ENCODE measurements at regions not wholly inside any gene's neighbourhood (a gene's known extent, or its start where the extent isn't known, plus 50 kb on each side); places are given as distances from the start of the nearest gene placed in this dataset.

GRCh38 chr20:53881362-53881761 lies 189.0 kb downstream of the BCAS1 start:
- Mint-ChIP-seq H3K27me3 (ENCODE audit: unreplicated experiment) (no peaks in the 10 kb centered on the region), H3K36me3 (ENCODE audit: insufficient read depth, unreplicated experiment) (no peaks in the 10 kb centered on the region), H3K4me3 (ENCODE audit: low read depth, unreplicated experiment) (no peak overlapping the region), H3K9me3 (ENCODE audit: low read depth, unreplicated experiment) (peaks cover 3% of the 10 kb centered on the region), H3K4me1 (ENCODE audit: low read depth, unreplicated experiment) (peaks cover 27% of the 10 kb centered on the region), H3K27ac (ENCODE audit: unreplicated experiment) (no peak overlapping the region)
- BruUV-seq (replicated peaks) = no TSS peak
- intact Hi-C loops (cut with micrococcal nuclease; ENCODE audit: unreplicated experiment) = no loop called here
- no peak for DNase-seq
- CTCF ChIA-PET = no interaction called here
- no peak for TF ChIP-seq CTCF (IDR thresholded peaks at IDR 0.05; ENCODE audit: unreplicated experiment)

- H3K27me3 Mint-ChIP-seq (ENCODE audit: unreplicated experiment) = no peaks in the 10 kb centered on the region
- H3K36me3 Mint-ChIP-seq (ENCODE audit: insufficient read depth, unreplicated experiment) = no peaks in the 10 kb centered on the region
- peaks cover 27% of the 10 kb centered on the region for H3K4me1 Mint-ChIP-seq (ENCODE audit: low read depth, unreplicated experiment)
- DNase-seq = no peak
- H3K4me3 Mint-ChIP-seq (ENCODE audit: low read depth, unreplicated experiment) = no peak overlapping the region
- CTCF ChIA-PET = interaction anchor here (0.5 to 0.9 kb wide), 3 partner anchors 52 to 1740 kb away, joined by 3 to 9 read pairs (median 3); no protein-coding TSS in a partner anchor
- peaks cover 3% of the 10 kb centered on the region for H3K9me3 Mint-ChIP-seq (ENCODE audit: low read depth, unreplicated experiment)
- H3K27ac Mint-ChIP-seq (ENCODE audit: unreplicated experiment) = no peak overlapping the region
- TF ChIP-seq CTCF (IDR thresholded peaks at IDR 0.05; ENCODE audit: unreplicated experiment) = no peak
- BruUV-seq (replicated peaks) = no TSS peak
- intact Hi-C loops (cut with micrococcal nuclease; ENCODE audit: unreplicated experiment) = no loop called here
Measured at GRCh38 chr20:53880108-53880641, 190.2 kb downstream of the BCAS1 start.

- Mint-ChIP-seq H3K27me3 (ENCODE audit: unreplicated experiment) (no peaks in the 10 kb centered on the region), H3K4me3 (ENCODE audit: low read depth, unreplicated experiment) (no peak overlapping the region), H3K27ac (ENCODE audit: unreplicated experiment) (no peak overlapping the region), H3K9me3 (ENCODE audit: low read depth, unreplicated experiment) (peaks cover 3% of the 10 kb centered on the region), H3K4me1 (ENCODE audit: low read depth, unreplicated experiment) (peaks cover 18% of the 10 kb centered on the region), H3K36me3 (ENCODE audit: insufficient read depth, unreplicated experiment) (no peaks in the 10 kb centered on the region)
- intact Hi-C loops (cut with micrococcal nuclease; ENCODE audit: unreplicated experiment) = loop anchor here (10.0 kb wide), 1 partner anchor 186 kb away; no protein-coding TSS in a partner anchor
- no TSS peak for BruUV-seq (replicated peaks)
- no peak for TF ChIP-seq CTCF (IDR thresholded peaks at IDR 0.05; ENCODE audit: unreplicated experiment)
- DNase-seq = no peak
- CTCF ChIA-PET = interaction anchor here (0.7 to 0.9 kb wide), 3 partner anchors 12 to 1739 kb away, joined by 3 to 6 read pairs (median 3); no protein-coding TSS in a partner anchor
Measured at GRCh38 chr20:53879048-53879684, 191.2 kb downstream of the BCAS1 start.

- intact Hi-C loops (cut with micrococcal nuclease; ENCODE audit: unreplicated experiment) = loop anchor here (10.0 kb wide), 1 partner anchor 186 kb away; no protein-coding TSS in a partner anchor
- CTCF ChIA-PET = interaction anchor here (0.7 to 0.8 kb wide), 2 partner anchors 12 to 23 kb away, joined by 3 to 6 read pairs; no protein-coding TSS in a partner anchor
Measured at GRCh38 chr20:53878262-53879047, 191.9 kb downstream of the BCAS1 start.

More at GRCh38 chr20:53878262-53879047, 191.9 kb downstream of the BCAS1 start:
- no peaks in the 10 kb centered on the region for H3K27me3 Mint-ChIP-seq (ENCODE audit: unreplicated experiment)
- BruUV-seq (replicated peaks) = no TSS peak
- no peak overlapping the region for H3K4me3 Mint-ChIP-seq (ENCODE audit: low read depth, unreplicated experiment)
- no peak overlapping the region for H3K27ac Mint-ChIP-seq (ENCODE audit: unreplicated experiment)
- no peaks in the 10 kb centered on the region for H3K36me3 Mint-ChIP-seq (ENCODE audit: insufficient read depth, unreplicated experiment)
- peaks cover 3% of the 10 kb centered on the region for H3K9me3 Mint-ChIP-seq (ENCODE audit: low read depth, unreplicated experiment)
- DNase-seq = no peak
- H3K4me1 Mint-ChIP-seq (ENCODE audit: low read depth, unreplicated experiment) = peaks cover 16% of the 10 kb centered on the region
- no peak for TF ChIP-seq CTCF (IDR thresholded peaks at IDR 0.05; ENCODE audit: unreplicated experiment)

Measured in Calu3 (cell line).